Osteoblast (primary cell): ENCODE measurements at regions not wholly inside any gene's neighbourhood (a gene's known extent, or its start where the extent isn't known, plus 50 kb on each side); places are given as distances from the start of the nearest gene placed in this dataset.
"Not testable (repeated sequence)": the region's sequence is repeated elsewhere in the genome, so short reads cannot be mapped to it uniquely, and the experiment has no call there.

Source experiments
- DNase-seq: peaks from one replicate; pipeline ENCODE4 v3.0.0; 2011; ENCODE audit warnings: low spot score, mixed read lengths; ENCODE audit not compliant: insufficient read length; ENCODE audit errors: missing footprints
- H2AFZ ChIP-seq: 2 replicates; pipeline ENCODE4 v1.6.0; 2011; ENCODE audit warnings: mild to moderate bottlenecking, low read length
- H3K27ac ChIP-seq: 2 replicates; pipeline ENCODE4 v1.5.1; 2011; ENCODE audit warnings: mild to moderate bottlenecking, low read depth, low read length, moderate library complexity
- H3K27me3 ChIP-seq: 2 replicates; pipeline ENCODE4 v1.6.0; 2012; ENCODE audit warnings: mild to moderate bottlenecking, control low read depth, inconsistent platforms, low read length, moderate library complexity; ENCODE audit not compliant: insufficient read depth
- H3K36me3 ChIP-seq: 2 replicates; pipeline ENCODE4 v1.5.1; 2011; ENCODE audit warnings: mild to moderate bottlenecking, low read length, control low read depth, moderate library complexity; ENCODE audit not compliant: insufficient read depth
- H3K4me1 ChIP-seq: 2 replicates; pipeline ENCODE4 v1.5.1; 2011; ENCODE audit warnings: mild to moderate bottlenecking, low read length, control low read depth, moderate library complexity; ENCODE audit not compliant: insufficient read depth
- H3K4me2 ChIP-seq: 2 replicates; pipeline ENCODE4 v1.6.0; 2011; ENCODE audit warnings: mild to moderate bottlenecking, low read length; ENCODE audit not compliant: insufficient read depth
- H3K4me3 ChIP-seq: fragments of 200-600 bp; sonication (generic); 3 replicates; pipeline ENCODE4 v1.5.1; 2012; ENCODE audit warnings: mild to moderate bottlenecking, low read length, inconsistent platforms; ENCODE audit not compliant: insufficient read depth
- H3K79me2 ChIP-seq: 2 replicates; pipeline ENCODE4 v1.6.0; 2012; ENCODE audit warnings: mild to moderate bottlenecking, low read length, control low read depth, inconsistent platforms; ENCODE audit not compliant: insufficient read depth
- H3K9me3 ChIP-seq: 2 replicates; pipeline ENCODE4 v1.5.1; 2011; ENCODE audit warnings: low read depth, low read length, control low read depth
- H4K20me1 ChIP-seq: 2 replicates; pipeline ENCODE4 v1.6.0; 2012; ENCODE audit warnings: mild to moderate bottlenecking, low read length, control low read depth; ENCODE audit not compliant: insufficient read depth
- TF ChIP-seq, protein P1 (sequence below): IDR thresholded peaks from 2 replicates; pipeline ENCODE4 v1.5.1; 2011; ENCODE audit warnings: mild to moderate bottlenecking, low read depth, low read length, moderate library complexity; ENCODE audit errors: extremely low read depth

DNA sequence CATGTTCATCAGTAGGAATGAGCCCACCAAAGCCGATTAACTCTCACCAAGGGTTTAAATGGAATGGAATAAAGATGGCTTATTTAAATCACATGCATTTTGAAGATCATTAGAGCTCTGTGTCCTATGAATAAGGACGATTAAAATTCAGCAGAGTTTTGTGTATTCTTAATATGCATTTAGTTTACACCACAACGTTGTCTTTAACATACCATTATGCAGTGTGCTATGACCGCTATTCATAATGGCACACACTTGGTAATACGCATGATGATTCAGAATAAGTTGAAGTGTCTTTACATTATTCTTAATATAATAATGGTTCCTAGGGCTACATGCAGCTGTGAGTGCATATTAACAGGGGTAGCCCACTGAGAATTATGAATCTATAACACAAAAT, 190.7 kb downstream of the PTBP2 start:
- H3K4me3 ChIP-seq, result no peak overlapping the region
- H3K27ac ChIP-seq, result no peak overlapping the region
- no peak overlapping the region for H2AFZ ChIP-seq
- TF ChIP-seq, protein P1, sequence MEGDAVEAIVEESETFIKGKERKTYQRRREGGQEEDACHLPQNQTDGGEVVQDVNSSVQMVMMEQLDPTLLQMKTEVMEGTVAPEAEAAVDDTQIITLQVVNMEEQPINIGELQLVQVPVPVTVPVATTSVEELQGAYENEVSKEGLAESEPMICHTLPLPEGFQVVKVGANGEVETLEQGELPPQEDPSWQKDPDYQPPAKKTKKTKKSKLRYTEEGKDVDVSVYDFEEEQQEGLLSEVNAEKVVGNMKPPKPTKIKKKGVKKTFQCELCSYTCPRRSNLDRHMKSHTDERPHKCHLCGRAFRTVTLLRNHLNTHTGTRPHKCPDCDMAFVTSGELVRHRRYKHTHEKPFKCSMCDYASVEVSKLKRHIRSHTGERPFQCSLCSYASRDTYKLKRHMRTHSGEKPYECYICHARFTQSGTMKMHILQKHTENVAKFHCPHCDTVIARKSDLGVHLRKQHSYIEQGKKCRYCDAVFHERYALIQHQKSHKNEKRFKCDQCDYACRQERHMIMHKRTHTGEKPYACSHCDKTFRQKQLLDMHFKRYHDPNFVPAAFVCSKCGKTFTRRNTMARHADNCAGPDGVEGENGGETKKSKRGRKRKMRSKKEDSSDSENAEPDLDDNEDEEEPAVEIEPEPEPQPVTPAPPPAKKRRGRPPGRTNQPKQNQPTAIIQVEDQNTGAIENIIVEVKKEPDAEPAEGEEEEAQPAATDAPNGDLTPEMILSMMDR, result no peak
- no peaks in the 10 kb centered on the region for H4K20me1 ChIP-seq
- H3K4me2 ChIP-seq, result no peak overlapping the region
- H3K36me3 ChIP-seq, result no peaks in the 10 kb centered on the region
- no peaks in the 10 kb centered on the region for H3K79me2 ChIP-seq
- no peaks in the 10 kb centered on the region for H3K4me1 ChIP-seq
- DNase-seq, result no peak
- no peaks in the 10 kb centered on the region for H3K9me3 ChIP-seq
- H3K27me3 ChIP-seq, result no peaks in the 10 kb centered on the region

DNA sequence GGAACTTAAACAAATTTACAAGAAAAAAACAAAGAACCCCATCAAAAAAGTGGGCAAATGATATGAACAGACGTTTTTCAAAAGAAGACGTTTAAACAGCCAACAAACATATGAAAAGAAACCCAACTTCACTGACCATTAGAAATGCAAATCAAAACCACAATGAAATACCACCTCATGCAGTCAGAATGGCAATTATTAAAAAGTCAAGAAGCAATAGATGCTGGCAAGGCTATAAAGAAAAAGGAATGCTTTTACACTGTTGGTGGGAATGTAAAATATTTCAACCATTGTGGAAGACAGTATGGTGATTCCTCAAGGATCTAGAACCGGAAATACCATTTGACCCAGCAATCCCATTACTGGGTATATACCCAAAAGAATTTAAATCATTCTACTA, 194.1 kb downstream of the PTBP2 start:
- H3K4me2 ChIP-seq, H3K27me3 ChIP-seq, H3K36me3 ChIP-seq, H3K4me3 ChIP-seq, H3K27ac ChIP-seq, H2AFZ ChIP-seq, H4K20me1 ChIP-seq, H3K79me2 ChIP-seq, DNase-seq, H3K9me3 ChIP-seq: not testable (repeated sequence)
- H3K4me1 ChIP-seq, result peaks cover 13% of the 10 kb centered on the region

DNA sequence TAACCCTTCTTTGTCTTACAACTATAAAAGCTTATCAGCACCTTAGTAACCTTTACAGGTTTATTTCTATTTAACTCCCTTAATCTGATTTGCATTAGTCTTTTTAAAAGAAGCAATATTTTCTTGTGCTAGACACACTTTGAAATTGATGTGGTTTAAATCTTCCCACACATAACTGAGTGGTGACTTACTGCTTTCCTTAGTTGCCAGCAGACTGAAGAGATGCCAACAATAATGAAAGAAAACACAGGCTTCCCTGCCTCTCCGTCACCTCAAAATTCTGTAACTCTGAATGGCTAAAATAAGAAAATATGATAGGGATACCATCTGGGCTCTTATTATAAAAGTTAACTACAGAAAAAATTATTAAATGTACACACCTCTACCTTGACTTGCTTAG, 196.8 kb downstream of the PTBP2 start:
- TF ChIP-seq, protein P1, result no peak
- Histone ChIP-seq H4K20me1 (no peaks in the 10 kb centered on the region), H3K27ac (peak overlapping the region; percentile 64), H3K9me3 (no peaks in the 10 kb centered on the region), H2AFZ (no peak overlapping the region), H3K79me2 (no peaks in the 10 kb centered on the region), H3K36me3 (no peaks in the 10 kb centered on the region), H3K4me3 (no peak overlapping the region), H3K27me3 (no peaks in the 10 kb centered on the region), H3K4me2 (peak overlapping the region; percentile 40), H3K4me1 (peaks cover 13% of the 10 kb centered on the region)
- peak; percentile 76 for DNase-seq

DNA sequence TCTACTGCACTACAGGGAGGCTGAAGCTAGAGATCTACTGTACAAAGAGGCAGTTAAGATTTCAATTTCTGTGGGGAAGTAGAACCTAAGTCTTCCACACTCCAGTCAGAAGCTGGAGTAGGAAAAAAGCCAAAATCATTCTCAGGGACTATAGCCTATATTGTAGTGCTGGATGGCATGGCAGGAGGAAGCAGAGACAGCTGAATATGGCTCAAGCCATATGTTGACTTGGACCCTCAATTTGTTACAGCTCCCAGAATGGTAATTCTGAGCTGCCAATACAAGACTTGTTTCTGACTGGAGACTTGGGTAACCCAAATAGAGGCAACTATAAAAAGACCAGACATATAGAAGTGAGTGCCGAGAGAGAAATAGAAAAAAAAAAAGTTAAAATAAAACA, 200.6 kb downstream of the PTBP2 start:
- Histone ChIP-seq H4K20me1 (no peaks in the 10 kb centered on the region), H3K4me2 (no peak overlapping the region), H3K4me3 (no peak overlapping the region), H3K9me3 (no peaks in the 10 kb centered on the region), H3K4me1 (peaks cover 16% of the 10 kb centered on the region), H3K27ac (no peak overlapping the region), H3K79me2 (no peaks in the 10 kb centered on the region), H2AFZ (no peak overlapping the region), H3K27me3 (no peaks in the 10 kb centered on the region), H3K36me3 (no peaks in the 10 kb centered on the region)
- TF ChIP-seq, protein P1, result no peak
- DNase-seq, result no peak
